ENCODE measurements at regions not wholly inside any gene's neighbourhood (a gene's known extent, or its start where the extent isn't known, plus 50 kb on each side); places are given as distances from the start of the nearest gene placed in this dataset.

DNA sequence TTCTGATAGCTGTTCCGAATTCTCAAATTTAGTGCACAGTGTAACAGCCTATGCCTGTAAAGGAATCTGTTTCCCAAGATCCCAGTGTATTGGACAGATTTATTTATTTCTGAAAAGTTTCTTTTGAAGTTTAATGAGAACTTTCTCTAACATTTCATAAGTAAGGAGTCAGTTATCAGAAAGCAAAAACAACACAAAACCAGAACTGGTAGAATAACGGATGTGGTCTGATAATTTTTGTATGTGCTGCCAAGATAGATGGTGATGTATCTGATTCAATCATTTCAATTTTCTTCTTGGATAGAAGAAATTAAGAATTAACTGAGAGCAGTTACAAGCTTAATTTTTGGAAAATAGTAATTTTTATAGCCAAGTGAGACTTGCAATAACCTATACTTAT is 374.3 kb downstream of the SOCS6 start:
- Histone ChIP-seq H3K9me3 (ENCODE audit: control insufficient read depth, insufficient read depth, low read length) (no peaks in the 10 kb centered on the region), H3K4me1 (ENCODE audit: control insufficient read depth, insufficient read depth, low read length) (no peaks in the 10 kb centered on the region), H3K4me3 (ENCODE audit: low read depth, low read length) (no peak overlapping the region), H3K36me3 (ENCODE audit: control insufficient read depth, insufficient read depth, low read length) (no peaks in the 10 kb centered on the region), H3K9ac (ENCODE audit: low read depth, low read length) (no peak overlapping the region), H3K27me3 (ENCODE audit: control insufficient read depth, insufficient read depth, low read length) (no peaks in the 10 kb centered on the region)

DNA sequence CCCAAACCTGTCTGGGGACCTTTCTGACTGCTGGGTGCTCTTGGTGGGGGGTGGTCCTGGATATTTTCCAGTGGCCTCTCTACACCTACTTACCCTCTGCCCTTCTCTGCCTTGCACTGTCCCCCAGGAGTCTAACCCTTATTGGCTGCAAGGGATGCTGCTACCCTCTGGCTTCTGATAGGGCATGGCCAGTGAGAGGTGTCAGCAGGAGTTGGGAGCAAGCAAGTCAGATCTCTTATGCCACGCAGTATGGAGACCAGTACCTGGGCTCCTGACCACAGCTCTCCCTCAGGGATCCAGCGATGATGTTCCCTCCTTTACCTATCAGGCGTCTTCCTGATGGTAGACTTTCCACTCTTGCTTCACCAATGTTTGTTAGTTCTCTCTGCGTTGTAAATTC is 373.7 kb downstream of the SOCS6 start:
- Histone ChIP-seq H3K9me3 (ENCODE audit: control insufficient read depth, insufficient read depth, low read length) (no peaks in the 10 kb centered on the region), H3K36me3 (ENCODE audit: control insufficient read depth, insufficient read depth, low read length) (no peaks in the 10 kb centered on the region), H3K4me3 (ENCODE audit: low read depth, low read length) (no peak overlapping the region), H3K4me1 (ENCODE audit: control insufficient read depth, insufficient read depth, low read length) (no peaks in the 10 kb centered on the region), H3K9ac (ENCODE audit: low read depth, low read length) (no peak overlapping the region), H3K27me3 (ENCODE audit: control insufficient read depth, insufficient read depth, low read length) (no peaks in the 10 kb centered on the region)

DNA sequence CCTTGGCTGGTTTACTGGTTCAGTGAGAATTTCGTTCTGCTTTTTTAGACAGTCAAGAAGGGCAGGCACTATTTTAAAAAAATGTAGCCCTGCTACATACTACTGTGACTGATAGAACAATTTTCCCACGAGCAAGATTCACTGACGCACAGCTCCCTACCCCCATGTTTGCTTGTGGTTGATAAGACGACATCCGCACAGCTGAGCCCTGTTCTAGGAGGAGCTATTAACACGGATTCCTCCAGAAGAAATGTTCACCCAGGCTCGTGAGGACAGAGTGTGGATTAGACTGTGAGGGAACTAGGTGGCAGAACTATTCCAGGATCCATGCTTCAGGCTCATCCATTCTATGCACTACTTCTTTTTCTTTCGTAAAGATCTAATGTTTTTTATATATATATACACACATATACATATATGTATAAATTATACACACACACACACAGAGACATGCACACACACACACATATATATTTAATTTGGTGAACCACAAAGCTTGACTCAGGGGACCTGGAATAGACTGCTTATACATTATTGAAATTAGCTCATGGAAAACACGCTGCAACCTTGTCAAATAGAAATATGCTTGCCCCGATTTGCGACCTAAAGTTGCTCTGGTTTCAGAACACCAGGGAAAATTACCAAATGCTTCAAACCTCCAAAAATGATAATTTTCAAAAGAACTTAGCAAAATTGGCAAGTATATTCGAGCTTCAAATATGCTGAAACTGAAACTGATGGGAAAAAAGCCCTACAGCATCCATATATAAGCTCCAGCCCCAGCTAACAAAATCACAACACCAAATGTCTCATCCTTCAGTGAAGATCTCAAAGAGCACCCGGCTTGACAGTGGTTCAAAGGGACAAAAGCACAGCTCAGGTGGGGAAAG is 370.4 kb downstream of the SOCS6 start:
- no peaks in the 10 kb centered on the region for H3K4me1 ChIP-seq (ENCODE audit: control insufficient read depth, insufficient read depth, low read length)
- H3K36me3 ChIP-seq (ENCODE audit: control insufficient read depth, insufficient read depth, low read length), result no peaks in the 10 kb centered on the region
- no peak overlapping the region for H3K9ac ChIP-seq (ENCODE audit: low read depth, low read length)
- no peak overlapping the region for H3K4me3 ChIP-seq (ENCODE audit: low read depth, low read length)
- H3K27me3 ChIP-seq (ENCODE audit: control insufficient read depth, insufficient read depth, low read length), result no peaks in the 10 kb centered on the region
- H3K9me3 ChIP-seq (ENCODE audit: control insufficient read depth, insufficient read depth, low read length), result no peaks in the 10 kb centered on the region

DNA sequence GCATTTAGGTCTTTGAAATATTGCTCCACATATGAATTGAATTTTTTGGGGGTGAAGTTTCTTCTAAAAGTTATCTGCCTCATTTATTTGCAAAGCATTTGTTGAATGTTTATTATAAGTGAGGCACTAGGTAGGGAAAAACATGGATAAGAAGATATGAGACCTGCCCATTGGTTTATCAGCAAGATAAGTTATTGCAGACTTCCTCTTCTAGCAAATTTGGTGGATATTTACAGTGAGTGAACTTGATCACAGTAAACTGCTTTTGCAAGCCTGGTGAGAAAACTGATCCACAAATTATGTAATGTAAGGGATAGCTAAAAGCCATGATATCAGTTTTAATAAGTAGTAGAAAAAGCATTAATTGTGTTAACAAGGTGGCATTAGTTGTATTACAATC is 364.8 kb downstream of the SOCS6 start:
- Histone ChIP-seq H3K9ac (ENCODE audit: low read depth, low read length) (no peak overlapping the region), H3K27me3 (ENCODE audit: control insufficient read depth, insufficient read depth, low read length) (no peaks in the 10 kb centered on the region), H3K36me3 (ENCODE audit: control insufficient read depth, insufficient read depth, low read length) (no peaks in the 10 kb centered on the region), H3K4me3 (ENCODE audit: low read depth, low read length) (no peak overlapping the region), H3K9me3 (ENCODE audit: control insufficient read depth, insufficient read depth, low read length) (no peaks in the 10 kb centered on the region), H3K4me1 (ENCODE audit: control insufficient read depth, insufficient read depth, low read length) (no peaks in the 10 kb centered on the region)

DNA sequence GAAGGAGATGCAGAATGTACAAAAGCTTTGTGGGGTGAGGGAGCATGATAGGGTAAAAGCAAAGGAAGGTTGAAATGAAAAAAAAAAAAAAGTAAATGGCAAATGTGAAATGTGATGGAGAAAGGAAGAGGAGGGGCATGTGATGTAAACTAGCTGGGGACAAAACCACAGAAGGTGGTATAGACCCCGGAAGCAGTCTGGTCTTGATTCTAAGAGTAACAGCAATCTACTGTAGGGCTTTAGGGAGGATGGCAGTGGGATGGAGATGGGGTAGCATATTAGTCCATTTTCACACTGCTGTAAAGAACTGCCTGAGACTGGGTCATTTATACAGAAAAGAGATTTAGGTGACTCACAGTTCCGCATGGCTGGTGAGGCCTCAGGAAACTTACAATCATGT is 362.0 kb downstream of the SOCS6 start:
- no peak overlapping the region for H3K9ac ChIP-seq (ENCODE audit: low read depth, low read length)
- H3K27me3 ChIP-seq (ENCODE audit: control insufficient read depth, insufficient read depth, low read length), result no peaks in the 10 kb centered on the region
- H3K9me3 ChIP-seq (ENCODE audit: control insufficient read depth, insufficient read depth, low read length), result no peaks in the 10 kb centered on the region
- H3K36me3 ChIP-seq (ENCODE audit: control insufficient read depth, insufficient read depth, low read length), result no peaks in the 10 kb centered on the region
- no peaks in the 10 kb centered on the region for H3K4me1 ChIP-seq (ENCODE audit: control insufficient read depth, insufficient read depth, low read length)
- no peak overlapping the region for H3K4me3 ChIP-seq (ENCODE audit: low read depth, low read length)

DNA sequence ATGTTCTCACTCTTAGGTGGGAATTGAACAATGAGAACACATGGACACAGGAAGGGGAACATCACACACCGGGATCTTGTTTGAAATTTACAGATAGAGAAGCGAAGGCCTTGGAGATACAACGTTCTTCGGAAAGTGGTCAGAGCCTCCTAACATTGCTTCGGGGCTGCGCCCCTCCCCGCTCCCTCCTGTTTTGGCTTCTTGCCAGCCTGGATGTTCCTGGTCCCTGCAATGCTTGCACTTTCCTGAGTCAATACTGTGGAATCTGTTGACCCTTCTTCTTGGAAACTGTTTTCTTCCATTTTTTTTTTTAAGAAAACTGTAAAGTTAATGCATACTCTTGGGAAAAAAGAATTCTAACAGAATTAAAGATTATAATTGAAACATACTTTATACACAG is 360.8 kb downstream of the SOCS6 start:
- Histone ChIP-seq H3K9ac (ENCODE audit: low read depth, low read length) (no peak overlapping the region), H3K4me1 (ENCODE audit: control insufficient read depth, insufficient read depth, low read length) (no peaks in the 10 kb centered on the region), H3K9me3 (ENCODE audit: control insufficient read depth, insufficient read depth, low read length) (no peaks in the 10 kb centered on the region), H3K27me3 (ENCODE audit: control insufficient read depth, insufficient read depth, low read length) (no peaks in the 10 kb centered on the region), H3K36me3 (ENCODE audit: control insufficient read depth, insufficient read depth, low read length) (no peaks in the 10 kb centered on the region), H3K4me3 (ENCODE audit: low read depth, low read length) (no peak overlapping the region)

DNA sequence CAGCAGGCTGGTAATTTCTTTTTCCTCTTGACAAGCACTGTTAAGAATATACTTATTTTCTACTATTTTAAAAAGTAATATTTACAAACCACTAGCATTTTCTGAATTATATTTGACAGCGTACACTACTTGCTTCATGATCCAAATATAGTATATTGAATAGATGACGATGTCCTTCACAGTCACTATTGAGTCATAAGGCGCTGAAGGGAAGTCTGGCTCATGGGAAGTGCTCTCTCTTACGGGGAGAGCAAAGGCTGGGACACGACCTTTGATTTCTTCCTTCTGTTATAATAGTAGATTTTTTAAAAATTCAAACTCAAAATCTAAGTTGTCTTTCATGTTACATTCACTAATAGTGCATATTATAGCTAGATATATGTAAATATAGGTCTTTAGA is 357.1 kb downstream of the SOCS6 start:
- no peak overlapping the region for H3K4me3 ChIP-seq (ENCODE audit: low read depth, low read length)
- no peak overlapping the region for H3K9ac ChIP-seq (ENCODE audit: low read depth, low read length)
- no peaks in the 10 kb centered on the region for H3K27me3 ChIP-seq (ENCODE audit: control insufficient read depth, insufficient read depth, low read length)
- H3K36me3 ChIP-seq (ENCODE audit: control insufficient read depth, insufficient read depth, low read length), result no peaks in the 10 kb centered on the region
- no peaks in the 10 kb centered on the region for H3K9me3 ChIP-seq (ENCODE audit: control insufficient read depth, insufficient read depth, low read length)
- H3K4me1 ChIP-seq (ENCODE audit: control insufficient read depth, insufficient read depth, low read length), result peaks cover 4% of the 10 kb centered on the region

DNA sequence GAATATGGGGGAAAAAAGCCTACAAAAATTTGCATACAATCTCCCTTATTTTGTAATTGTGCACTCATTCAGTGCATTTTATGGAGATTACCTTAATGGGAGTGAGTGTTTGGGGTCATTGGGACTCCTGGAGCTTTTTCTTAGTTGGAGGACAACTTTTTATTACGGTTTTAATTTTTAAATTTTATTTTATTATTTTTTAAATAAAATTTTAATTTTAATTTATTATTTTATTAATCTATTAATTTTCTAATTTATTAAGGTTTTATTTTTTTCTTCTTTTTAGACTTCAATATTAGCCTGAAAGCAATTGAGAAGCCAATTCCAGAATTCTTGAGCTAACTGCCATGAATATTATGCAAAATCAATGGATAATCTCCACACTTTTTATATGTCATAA is 355.0 kb downstream of the SOCS6 start:
- Histone ChIP-seq H3K9me3 (ENCODE audit: control insufficient read depth, insufficient read depth, low read length) (no peaks in the 10 kb centered on the region), H3K36me3 (ENCODE audit: control insufficient read depth, insufficient read depth, low read length) (no peaks in the 10 kb centered on the region), H3K4me1 (ENCODE audit: control insufficient read depth, insufficient read depth, low read length) (peaks cover 4% of the 10 kb centered on the region), H3K4me3 (ENCODE audit: low read depth, low read length) (no peak overlapping the region), H3K27me3 (ENCODE audit: control insufficient read depth, insufficient read depth, low read length) (no peaks in the 10 kb centered on the region), H3K9ac (ENCODE audit: low read depth, low read length) (no peak overlapping the region)

DNA sequence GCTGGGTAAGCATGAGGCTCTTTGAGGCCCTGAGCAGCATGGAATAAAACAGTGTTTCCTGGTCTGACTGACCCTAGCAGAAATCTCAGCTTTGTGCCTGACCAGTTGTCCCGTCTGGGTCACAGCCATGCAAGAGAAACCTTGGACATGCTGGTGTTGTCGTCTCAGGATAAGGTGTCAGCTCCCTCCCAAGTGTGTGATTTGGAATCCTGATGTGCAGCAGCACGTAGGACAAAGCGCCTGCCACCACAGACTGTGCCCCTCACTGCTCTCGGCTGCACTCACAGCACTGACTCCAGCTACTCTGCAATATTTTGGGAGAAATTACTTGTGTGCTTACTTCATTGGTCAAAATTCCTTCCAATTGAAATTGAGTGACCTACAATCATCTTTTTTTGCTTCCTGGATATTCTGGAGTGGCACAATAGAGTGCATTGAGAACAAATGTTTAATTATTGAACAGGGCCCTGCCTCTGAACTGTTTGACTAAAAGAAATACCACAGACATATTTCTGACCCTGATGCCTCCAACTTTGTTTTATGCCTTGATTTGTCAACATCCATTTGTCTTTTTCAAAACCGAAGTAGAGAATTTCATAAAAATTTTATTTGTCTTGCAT is 352.4 kb downstream of the SOCS6 start:
- Histone ChIP-seq H3K4me3 (ENCODE audit: low read depth, low read length) (no peak overlapping the region), H3K27me3 (ENCODE audit: control insufficient read depth, insufficient read depth, low read length) (no peaks in the 10 kb centered on the region), H3K9me3 (ENCODE audit: control insufficient read depth, insufficient read depth, low read length) (no peaks in the 10 kb centered on the region), H3K4me1 (ENCODE audit: control insufficient read depth, insufficient read depth, low read length) (peaks cover 4% of the 10 kb centered on the region), H3K9ac (ENCODE audit: low read depth, low read length) (no peak overlapping the region), H3K36me3 (ENCODE audit: control insufficient read depth, insufficient read depth, low read length) (no peaks in the 10 kb centered on the region)

DNA sequence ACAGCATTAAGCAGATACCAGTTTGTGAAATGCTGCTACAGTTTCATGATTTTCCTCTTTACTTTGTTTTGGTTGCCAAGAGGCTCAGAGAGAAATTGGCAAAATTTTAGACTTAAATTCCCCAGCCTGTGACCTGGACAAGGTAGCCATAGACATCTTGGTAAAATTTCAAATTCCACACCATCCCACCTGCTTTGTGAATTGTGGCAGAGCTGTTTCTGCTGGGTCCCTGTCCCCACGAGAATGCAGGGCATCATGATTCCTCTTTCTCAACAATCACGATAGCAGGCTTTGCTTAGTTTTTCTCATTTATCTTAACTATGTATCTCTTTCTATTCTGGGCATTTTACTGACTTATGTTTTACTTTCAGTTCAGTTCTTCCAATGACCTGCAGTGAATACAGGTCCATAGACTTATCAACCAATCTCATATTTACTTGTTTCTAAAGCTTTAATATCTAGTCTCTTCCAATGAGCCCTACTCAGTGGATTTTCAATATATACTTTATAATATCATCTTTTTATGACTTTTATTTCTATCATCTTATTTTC is 351.6 kb downstream of the SOCS6 start:
- Histone ChIP-seq H3K27me3 (ENCODE audit: control insufficient read depth, insufficient read depth, low read length) (no peaks in the 10 kb centered on the region), H3K4me3 (ENCODE audit: low read depth, low read length) (no peak overlapping the region), H3K36me3 (ENCODE audit: control insufficient read depth, insufficient read depth, low read length) (no peaks in the 10 kb centered on the region), H3K4me1 (ENCODE audit: control insufficient read depth, insufficient read depth, low read length) (peaks cover 4% of the 10 kb centered on the region), H3K9me3 (ENCODE audit: control insufficient read depth, insufficient read depth, low read length) (no peaks in the 10 kb centered on the region), H3K9ac (ENCODE audit: low read depth, low read length) (no peak overlapping the region)

DNA sequence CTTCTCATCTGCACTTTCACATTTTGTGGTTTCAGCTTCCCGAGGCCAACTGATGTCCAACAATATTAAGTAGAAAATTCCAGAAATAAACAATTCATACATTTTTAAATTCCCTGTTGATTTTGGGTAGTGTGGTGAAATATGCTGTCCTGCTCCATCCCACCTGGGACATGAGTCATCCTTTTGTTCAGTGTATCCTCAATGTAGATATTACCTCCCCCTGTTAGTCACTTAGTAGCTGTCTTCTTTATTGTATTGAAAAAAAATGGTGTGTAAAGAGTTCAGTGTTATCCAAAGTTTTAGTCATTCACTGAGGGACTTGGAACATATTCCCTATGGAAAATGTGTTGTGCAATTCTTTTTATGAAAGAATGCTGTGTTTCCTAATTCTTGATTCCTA is 348.1 kb downstream of the SOCS6 start:
- no peaks in the 10 kb centered on the region for H3K9me3 ChIP-seq (ENCODE audit: control insufficient read depth, insufficient read depth, low read length)
- H3K4me1 ChIP-seq (ENCODE audit: control insufficient read depth, insufficient read depth, low read length), result no peaks in the 10 kb centered on the region
- no peaks in the 10 kb centered on the region for H3K27me3 ChIP-seq (ENCODE audit: control insufficient read depth, insufficient read depth, low read length)
- no peak overlapping the region for H3K9ac ChIP-seq (ENCODE audit: low read depth, low read length)
- no peaks in the 10 kb centered on the region for H3K36me3 ChIP-seq (ENCODE audit: control insufficient read depth, insufficient read depth, low read length)
- no peak overlapping the region for H3K4me3 ChIP-seq (ENCODE audit: low read depth, low read length)

DNA sequence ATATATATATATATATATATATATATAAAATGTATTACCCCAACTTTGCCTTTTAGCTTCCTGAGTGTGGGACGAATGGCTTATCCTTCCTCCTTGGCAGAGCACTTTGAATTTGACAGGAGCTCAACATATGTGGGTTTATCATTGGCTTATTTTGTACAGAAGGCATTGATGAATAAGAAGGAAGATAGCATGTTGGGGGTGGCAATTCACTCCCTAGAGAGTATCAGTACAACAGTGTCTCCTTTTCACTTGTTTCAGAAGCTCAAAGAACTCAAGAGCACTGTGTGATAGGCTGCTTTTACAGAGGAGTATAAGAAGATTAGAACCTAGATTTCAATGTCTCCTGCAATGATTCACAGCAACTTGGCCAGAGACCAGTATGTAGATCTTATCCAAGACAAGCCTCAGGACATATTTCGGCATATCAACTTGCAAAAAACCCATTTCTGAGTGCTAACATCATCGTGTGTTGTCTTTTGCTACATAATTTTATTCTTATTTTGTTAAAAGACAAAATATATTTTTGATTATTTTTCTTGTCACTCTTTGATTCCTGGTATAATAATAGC is 345.8 kb downstream of the SOCS6 start:
- Histone ChIP-seq H3K4me3 (ENCODE audit: low read depth, low read length) (no peak overlapping the region), H3K9me3 (ENCODE audit: control insufficient read depth, insufficient read depth, low read length) (no peaks in the 10 kb centered on the region), H3K27me3 (ENCODE audit: control insufficient read depth, insufficient read depth, low read length) (no peaks in the 10 kb centered on the region), H3K9ac (ENCODE audit: low read depth, low read length) (no peak overlapping the region), H3K4me1 (ENCODE audit: control insufficient read depth, insufficient read depth, low read length) (no peaks in the 10 kb centered on the region), H3K36me3 (ENCODE audit: control insufficient read depth, insufficient read depth, low read length) (no peaks in the 10 kb centered on the region)
